ENCODE measurements at regions not wholly inside any gene's neighbourhood (a gene's known extent, or its start where the extent isn't known, plus 50 kb on each side); places are given as distances from the start of the nearest gene placed in this dataset.

DNA sequence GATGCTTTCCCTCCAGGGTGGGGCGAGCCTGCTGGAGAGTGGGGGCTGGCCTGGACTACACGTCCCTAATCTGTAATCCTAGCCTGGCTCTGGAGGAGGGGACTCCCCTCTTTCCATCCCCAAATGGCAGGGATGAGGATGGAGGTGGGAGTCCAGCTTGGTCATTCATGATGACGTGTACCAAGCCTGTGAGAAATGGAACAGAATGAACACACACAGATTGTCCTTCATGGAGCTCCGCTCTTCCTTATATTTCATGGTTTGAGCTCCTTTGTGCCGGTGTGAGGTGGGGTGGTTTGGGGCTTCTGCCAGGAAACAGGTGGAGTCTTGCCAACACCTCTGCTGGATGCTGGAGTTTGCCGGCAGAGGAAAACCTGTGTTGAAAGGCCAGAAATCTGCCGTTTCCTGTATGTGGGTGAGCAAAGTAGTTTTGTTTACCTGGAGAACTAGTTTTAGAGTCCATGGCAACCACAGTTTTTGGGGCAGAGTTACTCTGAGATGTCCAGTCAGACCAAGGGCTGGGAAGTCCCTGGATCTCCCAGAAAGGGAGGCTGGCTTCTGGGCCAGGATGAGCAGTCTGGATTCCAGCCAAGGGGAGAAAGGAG lies 417.6 kb upstream of the MEX3C start:
- H3K36me3 ChIP-seq (replicated peaks in 1 of 2; ENCODE audit: control insufficient read depth in 1 of 2, insufficient read depth in 2 of 2, low read length in 1 of 2), result no peaks in the 10 kb centered on the region
- H2AFZ ChIP-seq (ENCODE audit: low read depth), result no peak overlapping the region
- H3K9me3 ChIP-seq, result no peaks in the 10 kb centered on the region
- CTCF ChIA-PET, result no interaction called here
- H3K27ac ChIP-seq (ENCODE audit: low read depth in 2 of 2, low read length in 1 of 2), result no peak overlapping the region
- TF ChIP-seq RFX5 (IDR thresholded peaks at IDR 0.05; ENCODE audit: low read length) (no peak), GABPA (IDR thresholded peaks at IDR 0.05; ENCODE audit: low read depth) (no peak), CTCF (IDR thresholded peaks at IDR 0.05) (no peak), RAD21 (IDR thresholded peaks at IDR 0.05; ENCODE audit: low read length) (no peak), CHD2 (IDR thresholded peaks at IDR 0.05; ENCODE audit: low read length, partially characterized antibody) (no peak), MEF2A (IDR thresholded peaks at IDR 0.05; ENCODE audit: borderline replicate concordance, low read depth) (no peak), NRF1 (IDR thresholded peaks at IDR 0.05; ENCODE audit: low read depth, low read length) (no peak), FOXM1 (IDR thresholded peaks at IDR 0.05; ENCODE audit: low read depth) (no peak), SMC3 (IDR thresholded peaks at IDR 0.05; ENCODE audit: low read depth, low read length) (no peak), FOXJ3 (CRISPR knock-in tag; IDR thresholded peaks at IDR 0.05) (no peak)
- TF ChIP-seq, protein P1, sequence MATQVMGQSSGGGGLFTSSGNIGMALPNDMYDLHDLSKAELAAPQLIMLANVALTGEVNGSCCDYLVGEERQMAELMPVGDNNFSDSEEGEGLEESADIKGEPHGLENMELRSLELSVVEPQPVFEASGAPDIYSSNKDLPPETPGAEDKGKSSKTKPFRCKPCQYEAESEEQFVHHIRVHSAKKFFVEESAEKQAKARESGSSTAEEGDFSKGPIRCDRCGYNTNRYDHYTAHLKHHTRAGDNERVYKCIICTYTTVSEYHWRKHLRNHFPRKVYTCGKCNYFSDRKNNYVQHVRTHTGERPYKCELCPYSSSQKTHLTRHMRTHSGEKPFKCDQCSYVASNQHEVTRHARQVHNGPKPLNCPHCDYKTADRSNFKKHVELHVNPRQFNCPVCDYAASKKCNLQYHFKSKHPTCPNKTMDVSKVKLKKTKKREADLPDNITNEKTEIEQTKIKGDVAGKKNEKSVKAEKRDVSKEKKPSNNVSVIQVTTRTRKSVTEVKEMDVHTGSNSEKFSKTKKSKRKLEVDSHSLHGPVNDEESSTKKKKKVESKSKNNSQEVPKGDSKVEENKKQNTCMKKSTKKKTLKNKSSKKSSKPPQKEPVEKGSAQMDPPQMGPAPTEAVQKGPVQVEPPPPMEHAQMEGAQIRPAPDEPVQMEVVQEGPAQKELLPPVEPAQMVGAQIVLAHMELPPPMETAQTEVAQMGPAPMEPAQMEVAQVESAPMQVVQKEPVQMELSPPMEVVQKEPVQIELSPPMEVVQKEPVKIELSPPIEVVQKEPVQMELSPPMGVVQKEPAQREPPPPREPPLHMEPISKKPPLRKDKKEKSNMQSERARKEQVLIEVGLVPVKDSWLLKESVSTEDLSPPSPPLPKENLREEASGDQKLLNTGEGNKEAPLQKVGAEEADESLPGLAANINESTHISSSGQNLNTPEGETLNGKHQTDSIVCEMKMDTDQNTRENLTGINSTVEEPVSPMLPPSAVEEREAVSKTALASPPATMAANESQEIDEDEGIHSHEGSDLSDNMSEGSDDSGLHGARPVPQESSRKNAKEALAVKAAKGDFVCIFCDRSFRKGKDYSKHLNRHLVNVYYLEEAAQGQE (IDR thresholded peaks at IDR 0.05; ENCODE audit: low read depth, low read length), result no peak
- TF ChIP-seq, protein P2, sequence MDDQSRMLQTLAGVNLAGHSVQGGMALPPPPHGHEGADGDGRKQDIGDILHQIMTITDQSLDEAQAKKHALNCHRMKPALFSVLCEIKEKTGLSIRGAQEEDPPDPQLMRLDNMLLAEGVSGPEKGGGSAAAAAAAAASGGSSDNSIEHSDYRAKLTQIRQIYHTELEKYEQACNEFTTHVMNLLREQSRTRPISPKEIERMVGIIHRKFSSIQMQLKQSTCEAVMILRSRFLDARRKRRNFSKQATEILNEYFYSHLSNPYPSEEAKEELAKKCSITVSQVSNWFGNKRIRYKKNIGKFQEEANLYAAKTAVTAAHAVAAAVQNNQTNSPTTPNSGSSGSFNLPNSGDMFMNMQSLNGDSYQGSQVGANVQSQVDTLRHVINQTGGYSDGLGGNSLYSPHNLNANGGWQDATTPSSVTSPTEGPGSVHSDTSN (IDR thresholded peaks at IDR 0.05), result no peak
- TF ChIP-seq, protein P3, sequence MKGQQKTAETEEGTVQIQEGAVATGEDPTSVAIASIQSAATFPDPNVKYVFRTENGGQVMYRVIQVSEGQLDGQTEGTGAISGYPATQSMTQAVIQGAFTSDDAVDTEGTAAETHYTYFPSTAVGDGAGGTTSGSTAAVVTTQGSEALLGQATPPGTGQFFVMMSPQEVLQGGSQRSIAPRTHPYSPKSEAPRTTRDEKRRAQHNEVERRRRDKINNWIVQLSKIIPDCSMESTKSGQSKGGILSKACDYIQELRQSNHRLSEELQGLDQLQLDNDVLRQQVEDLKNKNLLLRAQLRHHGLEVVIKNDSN (IDR thresholded peaks at IDR 0.05; ENCODE audit: borderline replicate concordance, low read depth), result no peak
- H3K79me2 ChIP-seq (ENCODE audit: insufficient read depth), result no peaks in the 10 kb centered on the region
- H3F3A ChIP-seq (replicated peaks; ENCODE audit: insufficient read depth), result no peaks in the 10 kb centered on the region
- POLR2A ChIA-PET, result no interaction called here
- H3K4me2 ChIP-seq, result no peak overlapping the region
- no peaks in the 10 kb centered on the region for H3K9me2 ChIP-seq
- no peak for DNase-seq
- H3K9ac ChIP-seq, result no peak overlapping the region
- WGBS (ENCODE audit: low lambda C conversion rate), result 60% methylated on average over 7 of the region's 7 CpGs
- peaks cover 0 to 3% of the 10 kb centered on the region in 2 experiments; a peak in 2 of 4 replicates for H3K4me1 ChIP-seq (ENCODE audit: control insufficient read depth in 1 of 2, insufficient read depth in 2 of 2, low read depth in 1 of 2, low read length in 1 of 2)
- H3K4me3 ChIP-seq (ENCODE audit: low read depth in 2 of 2, low read length in 1 of 2), result no peak overlapping the region
- no peaks in the 10 kb centered on the region for H3K27me3 ChIP-seq (ENCODE audit: insufficient read depth)
- H4K20me1 ChIP-seq (ENCODE audit: insufficient read depth), result no peaks in the 10 kb centered on the region

Data from SK-N-SH (cell line).